Prostate gland (tissue), 2 donors: ENCODE measurements at regions not wholly inside any gene's neighbourhood (a gene's known extent, or its start where the extent isn't known, plus 50 kb on each side); places are given as distances from the start of the nearest gene placed in this dataset.

Experiments used
- DNase-seq: peaks from one replicate; pipeline ENCODE4 v3.0.0-alpha.2; 2019; ENCODE audit warnings: low spot score
- H3K27ac ChIP-seq, 2 donors: fragments of 200-600 bp; sonication (generic); 2 replicates each; pipeline ENCODE4 v1.5.1; 2017 to 2019
- H3K27me3 ChIP-seq: fragments of 200-600 bp; sonication (generic); replicated peaks from 2 replicates; pipeline ENCODE4 v1.5.1; 2019; ENCODE audit not compliant: insufficient read depth
- H3K36me3 ChIP-seq, 2 donors: fragments of 200-600 bp; sonication (generic); 1 replicate in 1 of 2; 2 replicates in 1 of 2; pipeline versions ENCODE4 v1.5.1 to v1.8.1; 2017 to 2019
- H3K4me1 ChIP-seq: fragments of 200-600 bp; sonication (generic); replicated peaks from 2 replicates; pipeline ENCODE4 v1.5.1; 2019
- H3K4me3 ChIP-seq, 2 donors: fragments of 200-600 bp; sonication (generic); 2 replicates each; pipeline ENCODE4 v1.5.1; 2017 to 2019
- H3K9me3 ChIP-seq: fragments of 200-600 bp; sonication (generic); 2 replicates; pipeline ENCODE4 v1.5.1; 2017
- CTCF ChIP-seq, 4 experiments: fragments of 200-600 bp in 2 of 4; fragments of 450-650 bp in 2 of 4; sonication (generic) in 2 of 4; IDR thresholded peaks; 1 replicate in 3 of 4; 2 replicates in 1 of 4; pipeline ENCODE4 v1.5.1; 2016 to 2019; ENCODE audit warnings: antibody characterized with exemption in 4 of 4, mild to moderate bottlenecking in 2 of 4, moderate library complexity in 2 of 4
- POLR2A ChIP-seq: fragments of 450-650 bp; IDR thresholded peaks from one replicate; pipeline ENCODE4 v1.6.1; 2016; ENCODE audit warnings: antibody characterized with exemption, mild to moderate bottlenecking
- POLR2AphosphoS5 ChIP-seq: sonication (generic); formaldehyde crosslinking; IDR thresholded peaks from one replicate; pipeline ENCODE4 v1.6.1; 2017; ENCODE audit warnings: antibody characterized with exemption
- WGBS: methylation state at CpG from one replicate; pipeline ENCODE4 v1.1.5; 2018; 5-methylcytosine and 5-hydroxymethylcytosine counted together
- intact Hi-C: fragments of 100-400 bp; cut with DNase I; formaldehyde crosslinking; loops from one replicate; pipeline ENCODE4 v1.14.2; 2022

GRCh38 chr13:54347531-54347930 is 1318.9 kb downstream of the OLFM4 start:
- H3K9me3 ChIP-seq = no peaks in the 10 kb centered on the region
- H3K4me3 ChIP-seq = no peak overlapping the region
- H3K27ac ChIP-seq = no peak overlapping the region
- no peaks in the 10 kb centered on the region for H3K36me3 ChIP-seq
- DNase-seq = no peak
- intact Hi-C loops = no loop called here
- H3K4me1 ChIP-seq = no peaks in the 10 kb centered on the region
- TF ChIP-seq POLR2AphosphoS5 (no peak), POLR2A (no peak), CTCF (IDR thresholded peaks at IDR 0.05) (no peak)
- no peaks in the 10 kb centered on the region for H3K27me3 ChIP-seq
- WGBS = 61% methylated on average over 2 of the region's 2 CpGs

DNA sequence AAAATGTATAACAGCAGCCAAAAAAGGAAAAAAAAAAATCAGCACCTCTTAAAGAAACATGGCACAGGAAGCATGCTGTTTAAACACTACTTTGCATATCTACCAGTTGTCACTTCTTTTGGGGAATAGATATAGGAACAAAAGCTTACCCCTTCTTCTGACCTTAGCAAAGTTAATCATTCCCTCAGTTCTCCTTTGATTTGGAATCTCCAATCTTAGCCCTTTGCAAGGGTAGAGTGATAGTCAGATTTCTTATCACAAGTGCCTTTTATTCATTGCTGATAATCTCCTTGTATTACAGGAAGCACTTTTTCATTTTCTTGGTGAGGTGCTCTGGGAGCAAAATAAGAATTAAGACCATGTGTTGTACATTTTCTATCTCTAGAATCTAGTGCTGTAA is 1327.6 kb downstream of the OLFM4 start:
- H3K27me3 ChIP-seq = no peaks in the 10 kb centered on the region
- no peak overlapping the region for H3K27ac ChIP-seq
- no peak for TF ChIP-seq CTCF (IDR thresholded peaks at IDR 0.05)
- TF ChIP-seq POLR2A = no peak
- no peak for TF ChIP-seq POLR2AphosphoS5
- no peaks in the 10 kb centered on the region for H3K4me1 ChIP-seq
- H3K36me3 ChIP-seq = no peaks in the 10 kb centered on the region
- no peaks in the 10 kb centered on the region for H3K9me3 ChIP-seq
- DNase-seq = no peak
- intact Hi-C loops = no loop called here
- H3K4me3 ChIP-seq = no peak overlapping the region

DNA sequence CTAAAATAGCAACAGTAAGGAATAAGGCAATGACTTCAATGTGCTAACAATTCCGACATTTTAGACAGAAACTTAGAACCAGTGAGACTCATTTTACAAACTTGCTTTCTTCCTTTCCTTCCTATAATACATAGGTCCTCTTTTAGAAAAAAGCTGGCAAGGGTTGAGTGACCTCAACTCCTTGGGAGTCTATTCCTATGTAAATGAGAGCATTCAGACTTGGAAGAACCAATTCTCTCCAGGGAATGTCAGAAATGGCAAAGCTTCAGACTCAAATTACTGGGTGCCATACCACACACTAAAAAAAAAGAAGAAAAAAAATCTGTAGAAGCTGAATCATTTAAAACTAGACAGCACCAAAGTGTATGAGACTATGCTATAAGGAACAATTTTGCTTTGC is 1328.2 kb downstream of the OLFM4 start:
- 74% methylated on average over 1 of the region's 1 CpG for WGBS
- no peaks in the 10 kb centered on the region for H3K27me3 ChIP-seq

GRCh38 chr13:54357284-54357933 is 1328.8 kb downstream of the OLFM4 start:
- 77% methylated on average over 5 of the region's 5 CpGs for WGBS
- no peak for DNase-seq
- TF ChIP-seq POLR2AphosphoS5 (no peak), CTCF (IDR thresholded peaks at IDR 0.05) (no peak), POLR2A (no peak)
- H3K27me3 ChIP-seq = no peaks in the 10 kb centered on the region
- no peak overlapping the region for H3K4me3 ChIP-seq
- no peaks in the 10 kb centered on the region for H3K36me3 ChIP-seq
- H3K9me3 ChIP-seq = no peaks in the 10 kb centered on the region
- intact Hi-C loops = no loop called here
- H3K4me1 ChIP-seq = no peaks in the 10 kb centered on the region
- no peak overlapping the region for H3K27ac ChIP-seq

More for the DNA sequence above, 1328.2 kb downstream of the OLFM4 start:
- DNase-seq = no peak
- TF ChIP-seq CTCF (IDR thresholded peaks at IDR 0.05) (no peak), POLR2A (no peak), POLR2AphosphoS5 (no peak)
- intact Hi-C loops = no loop called here
- H3K9me3 ChIP-seq = no peaks in the 10 kb centered on the region
- no peak overlapping the region for H3K4me3 ChIP-seq
- no peaks in the 10 kb centered on the region for H3K36me3 ChIP-seq
- no peak overlapping the region for H3K27ac ChIP-seq
- H3K4me1 ChIP-seq = no peaks in the 10 kb centered on the region

- no peak for DNase-seq
- no peaks in the 10 kb centered on the region for H3K4me1 ChIP-seq
- WGBS = 91% methylated on average over 1 of the region's 1 CpG
- no peak overlapping the region for H3K4me3 ChIP-seq
- no peak overlapping the region for H3K27ac ChIP-seq
- TF ChIP-seq CTCF (IDR thresholded peaks at IDR 0.05) = no peak
- TF ChIP-seq POLR2AphosphoS5 = no peak
- TF ChIP-seq POLR2A = no peak
- no peaks in the 10 kb centered on the region for H3K9me3 ChIP-seq
- H3K27me3 ChIP-seq = no peaks in the 10 kb centered on the region
- intact Hi-C loops = no loop called here
- H3K36me3 ChIP-seq = no peaks in the 10 kb centered on the region
These were observed 1332.8 kb downstream of the OLFM4 start for GRCh38 chr13:54361460-54361859.
